ENCODE measurements at regions not wholly inside any gene's neighbourhood (a gene's known extent, or its start where the extent isn't known, plus 50 kb on each side); places are given as distances from the start of the nearest gene placed in this dataset.

- no peaks in the 10 kb centered on the region for H3K4me1 ChIP-seq (ENCODE audit: control insufficient read depth, insufficient read depth, low read length)
- ATAC-seq (no peak), DNase-seq (ENCODE audit: low read depth, low spot score) (no peak)
- intact Hi-C loops (cut with micrococcal nuclease; ENCODE audit: unreplicated experiment) (no loop called here), in situ Hi-C loops (cut with HindIII; ENCODE audit: low pct_unique_long_range_greater_than_20kb, low sequenced_read_pairs) (no loop called here)
- H3K9me3 ChIP-seq (ENCODE audit: control insufficient read depth, insufficient read depth, low read depth, low read length) = no peaks in the 10 kb centered on the region
- H3K36me3 ChIP-seq (ENCODE audit: control insufficient read depth, insufficient read depth, low read length) = no peaks in the 10 kb centered on the region
- no peak overlapping the region for H3K4me3 ChIP-seq (ENCODE audit: low read depth in 2 of 2, low read length in 2 of 2)
- no peak for TF ChIP-seq SIN3A (IDR thresholded peaks at IDR 0.05; ENCODE audit: borderline replicate concordance, insufficient read depth, low read depth, low read length)
- no TSS peak for BruUV-seq (replicated peaks)
- no peaks in the 10 kb centered on the region for H3K27me3 ChIP-seq (ENCODE audit: control insufficient read depth, insufficient read depth, low read length)
- no peak overlapping the region for H3K27ac ChIP-seq (ENCODE audit: low read length)
- CTCF ChIA-PET = no interaction called here
- POLR2A ChIA-PET = no interaction called here
Observed at GRCh38 chr10:23945845-23946244, 263.1 kb upstream of the KIAA1217 start.

- intact Hi-C loops (cut with micrococcal nuclease; ENCODE audit: unreplicated experiment) (no loop called here), in situ Hi-C loops (cut with HindIII; ENCODE audit: low pct_unique_long_range_greater_than_20kb, low sequenced_read_pairs) (no loop called here)
- Histone ChIP-seq H3K4me3 (ENCODE audit: low read depth in 2 of 2, low read length in 2 of 2) (no peak overlapping the region), H3K27ac (ENCODE audit: low read length) (no peak overlapping the region), H3K4me1 (ENCODE audit: control insufficient read depth, insufficient read depth, low read length) (no peaks in the 10 kb centered on the region), H3K27me3 (ENCODE audit: control insufficient read depth, insufficient read depth, low read length) (no peaks in the 10 kb centered on the region), H3K9me3 (ENCODE audit: control insufficient read depth, insufficient read depth, low read depth, low read length) (no peaks in the 10 kb centered on the region), H3K36me3 (ENCODE audit: control insufficient read depth, insufficient read depth, low read length) (no peaks in the 10 kb centered on the region)
- CTCF ChIA-PET = no interaction called here
- DNase-seq (ENCODE audit: low read depth, low spot score) (no peak), ATAC-seq (no peak)
- POLR2A ChIA-PET = no interaction called here
- TF ChIP-seq SIN3A (IDR thresholded peaks at IDR 0.05; ENCODE audit: borderline replicate concordance, insufficient read depth, low read depth, low read length) (no peak), POLR2AphosphoS5 (IDR thresholded peaks at IDR 0.05; ENCODE audit: low read depth, low read length) (no peak), TCF7L2 (IDR thresholded peaks at IDR 0.05; ENCODE audit: low read depth, low read length) (no peak), CTCF (IDR thresholded peaks at IDR 0.05) (no peak), REST (IDR thresholded peaks at IDR 0.05; ENCODE audit: insufficient read depth in 1 of 2, low read depth in 2 of 2, low read length in 1 of 2) (no peak)
- BruUV-seq (replicated peaks) = no TSS peak
Observed at GRCh38 chr10:23951841-23952240, 257.1 kb upstream of the KIAA1217 start.

- ChIA-PET CTCF (no interaction called here), POLR2A (no interaction called here)
- Histone ChIP-seq H3K27ac (ENCODE audit: low read length) (no peak overlapping the region), H3K27me3 (ENCODE audit: control insufficient read depth, insufficient read depth, low read length) (no peaks in the 10 kb centered on the region), H3K9me3 (ENCODE audit: control insufficient read depth, insufficient read depth, low read depth, low read length) (no peaks in the 10 kb centered on the region), H3K4me3 (ENCODE audit: low read depth in 2 of 2, low read length in 2 of 2) (no peak overlapping the region), H3K4me1 (ENCODE audit: control insufficient read depth, insufficient read depth, low read length) (no peaks in the 10 kb centered on the region), H3K36me3 (ENCODE audit: control insufficient read depth, insufficient read depth, low read length) (no peaks in the 10 kb centered on the region)
- TF ChIP-seq CTCF (IDR thresholded peaks at IDR 0.05) = no peak
- TF ChIP-seq POLR2AphosphoS5 (IDR thresholded peaks at IDR 0.05; ENCODE audit: low read depth, low read length) = no peak
- no peak for TF ChIP-seq REST (IDR thresholded peaks at IDR 0.05; ENCODE audit: insufficient read depth in 1 of 2, low read depth in 2 of 2, low read length in 1 of 2)
- TF ChIP-seq SIN3A (IDR thresholded peaks at IDR 0.05; ENCODE audit: borderline replicate concordance, insufficient read depth, low read depth, low read length) = no peak
- TF ChIP-seq TCF7L2 (IDR thresholded peaks at IDR 0.05; ENCODE audit: low read depth, low read length) = no peak
- ATAC-seq (no peak), DNase-seq (ENCODE audit: low read depth, low spot score) (no peak)
- in situ Hi-C loops (cut with HindIII; ENCODE audit: low pct_unique_long_range_greater_than_20kb, low sequenced_read_pairs) = no loop called here
- BruUV-seq (replicated peaks) = no TSS peak
- intact Hi-C loops (cut with micrococcal nuclease; ENCODE audit: unreplicated experiment) = no loop called here
Observed at GRCh38 chr10:23955456-23956225, 253.3 kb upstream of the KIAA1217 start.
